GM19372 (cell line): ENCODE measurements at regions not wholly inside any gene's neighbourhood (a gene's known extent, or its start where the extent isn't known, plus 50 kb on each side); places are given as distances from the start of the nearest gene placed in this dataset.

Experiments used
- ATAC-seq: cut with Tn5 transposase; IDR thresholded peaks from one replicate; pipeline ENCODE4 v1.9.1; 2021; ENCODE audit warnings: mild to moderate bottlenecking, low read depth, moderate library complexity; ENCODE audit not compliant: unreplicated experiment

DNA sequence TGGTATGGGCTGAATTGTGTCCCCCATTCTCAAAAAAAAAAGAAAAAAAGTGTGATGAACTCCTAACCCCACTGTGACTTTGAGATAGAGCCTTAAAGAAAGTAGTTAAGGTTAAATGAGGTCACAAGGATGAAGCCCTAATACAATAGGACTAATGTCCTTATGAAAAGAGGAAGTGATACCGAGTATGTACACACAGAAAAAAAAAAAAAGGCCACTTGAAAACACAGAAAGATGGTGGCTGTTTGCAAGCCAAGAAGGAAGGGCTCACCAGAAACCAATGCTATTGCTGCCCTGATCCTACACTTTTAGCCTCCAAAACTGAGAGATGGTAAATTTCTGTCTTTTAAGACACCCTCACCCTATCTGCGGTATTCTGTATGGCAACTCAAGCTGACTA lies 955.6 kb downstream of the PCDH17 start:
- peak; percentile 97 for ATAC-seq

DNA sequence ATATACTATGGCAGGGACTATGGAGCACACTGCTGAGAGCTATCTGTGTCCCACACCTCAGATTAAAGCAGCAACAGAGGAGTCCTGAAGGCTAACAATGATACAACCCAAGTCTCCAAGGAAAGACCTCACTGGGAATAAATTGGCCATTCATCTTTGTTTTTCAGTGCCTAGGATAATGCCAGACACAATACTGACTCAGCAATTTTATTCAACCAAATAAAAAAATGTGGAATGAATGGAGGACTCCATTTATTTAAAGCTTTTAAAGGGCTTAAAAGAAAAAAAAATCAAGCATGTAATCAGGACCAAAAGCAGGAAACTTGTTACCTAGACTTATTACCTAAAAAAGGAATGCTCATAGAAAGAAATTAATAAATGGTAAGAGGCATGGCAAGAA lies 960.5 kb downstream of the PCDH17 start:
- no peak for ATAC-seq

DNA sequence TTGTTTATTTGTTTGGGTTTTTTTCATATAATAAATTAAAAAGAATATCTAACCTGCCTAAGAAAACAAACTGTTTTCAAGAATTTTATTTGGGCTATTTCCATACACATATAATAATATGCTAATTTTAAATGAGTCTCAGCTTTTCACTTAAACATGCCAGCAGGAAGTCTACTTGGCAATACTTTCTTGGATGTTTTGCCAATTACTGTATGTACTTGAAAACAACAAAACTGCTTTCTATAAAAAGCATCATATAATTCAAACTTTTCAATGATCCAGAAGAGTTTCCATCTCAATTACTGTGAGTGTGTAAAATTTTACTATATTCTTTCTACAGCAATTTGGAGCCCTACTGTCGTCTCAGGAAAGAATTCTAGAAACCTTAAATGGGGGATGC lies 961.2 kb downstream of the PCDH17 start:
- ATAC-seq = no peak

DNA sequence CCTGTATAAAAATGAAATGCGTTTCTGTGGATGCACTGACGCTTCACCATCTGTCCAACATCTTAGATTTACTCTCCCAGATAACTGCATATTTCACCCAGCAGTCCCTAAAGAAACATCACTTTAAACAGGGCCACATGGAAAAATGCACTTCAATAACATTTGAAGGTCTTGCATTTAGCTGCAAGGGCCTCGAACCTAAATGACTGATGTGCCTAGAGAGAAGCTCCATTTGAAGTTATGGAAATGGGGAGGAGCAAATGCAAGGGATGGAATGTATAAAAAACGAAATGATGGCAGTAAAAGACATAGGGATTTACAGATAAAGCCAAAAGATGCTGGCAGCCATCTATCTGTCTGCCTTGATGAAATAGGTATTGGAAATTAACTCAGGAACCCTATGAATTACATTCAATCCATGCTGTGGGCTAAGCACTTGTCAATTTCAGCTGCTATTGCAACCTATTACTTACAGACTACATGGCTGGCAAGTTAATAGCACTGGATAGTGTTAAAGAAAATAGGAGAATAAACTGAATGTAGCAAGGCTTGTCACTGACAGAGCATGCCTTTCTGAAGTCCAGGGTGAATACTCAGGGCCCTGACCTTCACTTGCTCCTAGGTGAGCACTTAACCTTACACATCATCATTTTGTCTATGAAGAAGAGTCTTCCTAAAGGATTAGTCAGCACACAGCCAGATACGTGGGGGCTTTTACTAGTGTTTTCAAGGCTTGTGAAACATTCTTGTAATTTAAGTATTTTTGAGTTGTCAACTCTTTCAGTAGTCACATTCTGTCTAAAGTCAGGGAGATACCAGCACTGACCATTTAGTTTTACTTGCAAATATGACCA lies 963.4 kb downstream of the PCDH17 start:
- ATAC-seq = no peak

DNA sequence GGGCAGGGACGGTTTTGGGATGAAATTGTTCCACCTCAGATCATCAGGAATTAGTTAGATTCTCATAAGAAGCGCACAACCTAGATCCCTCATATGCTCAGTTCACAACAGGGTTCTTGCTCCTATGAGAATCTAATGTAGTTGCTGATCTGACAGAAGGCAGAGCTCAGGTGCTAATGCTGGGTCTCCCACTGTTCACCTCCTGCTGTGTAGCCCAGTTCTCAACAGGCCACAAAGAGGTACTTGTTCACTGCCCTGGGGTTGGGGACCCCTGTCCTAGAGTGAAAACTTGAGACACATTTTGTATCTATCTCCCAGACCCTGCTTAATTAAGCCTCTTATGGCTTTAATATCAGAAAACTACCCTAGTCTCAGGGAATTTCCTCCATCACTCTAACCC lies 966.0 kb downstream of the PCDH17 start:
- ATAC-seq = no peak

DNA sequence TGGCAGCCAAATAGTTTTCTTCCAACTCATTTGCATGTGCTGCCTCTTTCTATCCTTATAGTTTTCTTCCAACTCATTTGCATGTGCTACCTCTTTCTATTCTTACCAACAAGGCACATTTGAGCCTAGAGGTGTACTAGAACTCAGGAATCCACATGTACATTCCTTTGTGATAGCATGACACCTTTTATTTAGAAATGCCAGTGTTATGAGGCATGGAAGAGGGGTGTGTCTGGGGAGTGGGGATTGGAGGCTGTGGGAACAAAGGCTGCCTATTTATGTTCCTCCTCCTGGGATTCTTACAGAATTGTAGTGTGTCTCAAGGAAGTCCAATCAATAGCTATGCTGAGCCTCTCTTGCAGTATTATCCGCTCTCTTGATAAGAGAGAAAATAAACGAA lies 966.7 kb downstream of the PCDH17 start:
- no peak for ATAC-seq

DNA sequence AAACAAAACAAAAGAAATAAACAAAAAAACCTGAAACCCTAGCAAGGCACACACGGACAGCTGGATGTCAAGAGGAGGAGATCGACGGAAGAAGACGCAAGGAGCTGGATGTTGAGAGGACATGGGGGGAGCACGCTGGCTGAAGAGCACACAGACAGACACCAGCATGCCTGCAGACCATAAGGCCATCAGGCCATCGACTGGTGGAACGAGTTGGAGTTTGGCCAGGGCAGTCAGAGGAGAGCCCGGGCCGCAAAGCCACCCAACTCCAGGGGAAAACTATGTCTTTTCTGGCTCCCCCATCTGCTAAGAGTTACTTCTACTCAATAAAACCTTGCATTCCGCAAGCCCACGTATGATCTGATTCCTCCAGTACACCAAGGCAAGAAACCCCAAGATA lies 979.6 kb downstream of the PCDH17 start:
- no peak for ATAC-seq

DNA sequence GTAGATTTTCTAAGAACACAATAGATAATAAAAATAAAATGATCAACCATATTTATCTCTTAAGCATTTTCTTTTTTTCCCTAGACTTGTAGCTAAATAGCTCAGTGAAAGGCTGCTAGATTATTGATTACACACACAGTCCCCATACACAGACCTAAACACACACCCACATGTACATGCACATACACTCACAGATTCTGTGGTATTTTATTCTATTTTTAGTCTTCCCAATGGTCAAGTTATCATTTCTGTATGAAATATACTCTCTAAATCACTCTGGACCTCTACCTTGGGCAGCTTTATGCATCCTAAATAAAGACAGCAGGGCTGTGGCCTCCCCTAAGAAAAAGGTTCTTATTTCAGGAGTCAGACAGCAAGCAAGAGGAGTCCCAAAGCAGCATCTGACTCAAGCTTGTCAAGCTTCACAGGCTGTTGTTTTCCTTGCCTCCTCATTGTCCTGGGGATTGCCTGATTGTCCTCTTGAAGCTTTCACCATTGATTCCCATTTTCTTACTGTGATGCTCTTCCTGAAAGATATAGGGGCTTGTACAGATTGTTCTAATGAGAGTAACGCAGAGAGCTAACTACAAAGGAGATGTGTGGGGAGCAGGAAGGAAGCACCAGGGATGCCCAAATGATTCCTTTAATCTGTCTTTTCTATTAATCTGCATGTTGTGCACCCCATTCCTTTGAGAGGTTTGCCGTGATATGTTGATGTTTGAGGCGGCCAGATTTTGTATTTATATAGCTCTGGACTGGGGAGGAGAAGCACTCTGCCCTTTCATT lies 986.5 kb downstream of the PCDH17 start:
- no peak for ATAC-seq

DNA sequence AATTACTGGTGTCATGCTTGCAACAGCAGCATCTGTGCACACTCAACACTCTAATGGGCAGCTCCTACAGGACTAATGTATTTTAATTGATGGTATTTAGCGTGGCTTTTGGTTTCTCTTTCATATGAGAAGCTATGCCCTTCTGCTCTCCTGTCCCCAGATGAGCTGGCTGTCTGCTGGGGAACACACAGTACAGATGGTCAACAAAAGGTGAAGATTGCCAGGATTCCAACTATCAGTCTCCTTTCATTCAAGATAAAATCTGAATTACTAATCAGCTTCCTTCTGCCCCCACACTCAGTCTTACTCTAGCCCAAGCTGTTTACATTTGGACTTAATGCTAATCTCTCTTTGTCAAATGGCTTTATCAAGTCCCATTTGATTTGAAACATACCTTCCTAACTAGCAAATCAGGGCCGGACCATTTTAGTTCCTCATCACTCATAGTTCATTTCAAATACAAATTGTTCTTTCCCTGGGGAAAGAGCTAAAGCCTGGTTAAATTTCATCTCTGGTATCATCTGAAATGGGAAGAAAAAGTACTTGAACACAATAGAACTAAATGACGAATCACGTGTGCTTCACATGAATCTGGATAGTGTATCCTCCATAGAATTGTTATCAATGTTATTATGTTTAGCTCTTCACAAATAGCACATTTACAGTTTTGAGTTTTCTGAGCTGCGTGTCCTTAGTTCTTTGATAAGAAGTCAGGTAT lies 988.0 kb downstream of the PCDH17 start:
- ATAC-seq = no peak

DNA sequence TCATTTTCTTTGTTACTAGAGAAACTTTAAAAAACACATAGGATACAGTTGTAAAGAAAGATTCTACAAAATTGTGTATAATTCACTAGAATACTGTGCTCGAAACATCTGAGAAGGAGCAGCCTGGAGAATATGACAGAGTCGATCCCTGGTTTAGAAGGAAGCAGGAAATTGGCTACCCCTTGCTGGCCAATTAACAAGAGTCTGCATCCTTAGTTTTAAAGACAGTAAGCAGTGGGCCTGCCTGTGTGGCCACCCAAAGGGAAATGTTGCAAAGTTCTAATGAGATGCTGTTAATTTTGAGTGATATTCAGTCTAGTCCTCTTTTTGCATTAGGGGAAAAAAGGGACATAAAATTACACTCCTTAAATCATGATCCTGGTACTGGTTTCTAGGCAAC lies 988.6 kb downstream of the PCDH17 start:
- ATAC-seq = no peak

DNA sequence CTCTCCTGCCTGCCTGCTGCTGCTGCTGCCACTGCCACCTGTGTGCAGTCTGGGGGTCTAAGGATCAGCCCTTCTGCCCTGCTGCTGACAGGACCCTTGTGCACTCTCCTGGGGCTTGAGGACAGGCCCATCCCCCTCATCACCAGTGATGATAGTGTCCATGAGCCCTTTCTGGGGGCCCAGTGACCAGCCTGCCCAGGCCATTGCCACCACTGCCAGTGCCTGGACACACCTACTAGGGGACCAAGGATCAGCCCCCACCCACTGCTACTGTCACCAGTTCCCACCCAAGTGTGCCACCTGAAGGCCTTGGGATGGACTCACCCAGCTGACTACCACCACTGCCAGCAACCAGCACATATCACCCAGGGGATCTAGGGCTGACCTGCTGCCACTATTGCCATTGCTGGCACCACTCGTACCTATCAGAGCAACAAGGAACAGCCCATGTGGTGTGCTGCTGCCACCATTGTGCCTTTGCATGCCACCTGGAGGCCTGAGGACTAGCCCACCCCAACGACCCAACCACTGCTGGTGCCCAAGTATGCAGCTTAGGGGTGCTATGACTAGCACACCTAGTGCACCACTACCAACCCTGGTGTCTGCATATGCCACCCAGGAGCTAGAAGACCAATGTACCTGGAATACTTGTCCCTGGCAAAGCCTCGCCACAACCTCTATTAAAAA lies 994.3 kb downstream of the PCDH17 start:
- ATAC-seq = no peak

DNA sequence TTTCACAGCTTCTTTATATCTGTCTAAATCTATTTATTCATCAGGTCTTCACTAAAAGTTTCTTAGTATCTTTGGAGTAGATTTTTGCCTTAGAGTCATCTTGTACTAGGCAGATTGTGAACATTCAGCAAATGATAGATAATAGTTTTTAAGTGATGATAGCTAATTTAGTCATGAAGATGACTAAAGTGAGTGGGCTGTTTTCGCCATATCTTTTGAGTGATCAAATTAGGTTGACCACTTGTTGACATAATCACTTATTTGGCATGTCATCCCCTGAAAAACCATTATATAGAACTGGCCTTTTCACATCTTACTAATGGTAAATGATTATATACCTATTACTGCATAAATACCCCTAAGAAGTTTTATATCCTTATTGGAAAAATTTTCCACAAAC lies 999.2 kb downstream of the PCDH17 start:
- no peak for ATAC-seq

DNA sequence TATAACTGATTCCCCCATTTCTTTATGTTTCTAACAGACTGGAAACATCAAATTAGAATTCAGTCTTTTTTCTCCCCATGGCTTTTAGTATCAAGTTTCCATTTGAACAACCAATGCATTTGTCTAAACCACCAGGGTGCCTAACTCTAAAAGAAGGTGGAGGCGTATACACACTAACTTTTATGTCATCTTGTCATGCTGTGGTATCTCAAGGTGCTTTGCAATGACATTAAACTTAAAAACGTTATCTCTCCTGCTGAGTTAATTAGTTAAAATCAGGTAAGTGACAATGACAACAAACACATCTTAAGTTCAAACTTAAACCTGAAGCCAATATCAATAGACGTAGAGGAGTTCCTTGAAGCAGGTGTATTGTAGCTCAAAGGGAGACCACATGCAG lies 1001.7 kb downstream of the PCDH17 start:
- ATAC-seq = no peak

DNA sequence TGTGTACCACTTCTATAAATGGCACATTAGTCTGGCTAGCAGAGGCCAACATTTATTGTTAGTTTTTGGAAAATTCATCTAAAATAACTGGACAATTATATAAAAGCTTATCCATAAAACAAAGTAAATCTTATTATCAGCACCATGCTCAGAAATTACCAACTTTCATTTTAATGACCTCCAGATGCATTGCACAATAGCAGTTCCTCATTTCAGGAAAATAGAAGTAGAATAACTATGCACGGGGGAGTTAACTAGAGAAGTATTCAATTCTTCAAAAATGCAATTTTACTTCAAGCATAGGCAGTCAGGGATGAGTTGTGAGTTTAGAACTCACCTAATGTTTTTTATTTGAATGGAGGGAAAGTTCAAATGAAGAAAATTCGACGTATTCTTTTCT lies 1023.5 kb downstream of the PCDH17 start:
- no peak for ATAC-seq

DNA sequence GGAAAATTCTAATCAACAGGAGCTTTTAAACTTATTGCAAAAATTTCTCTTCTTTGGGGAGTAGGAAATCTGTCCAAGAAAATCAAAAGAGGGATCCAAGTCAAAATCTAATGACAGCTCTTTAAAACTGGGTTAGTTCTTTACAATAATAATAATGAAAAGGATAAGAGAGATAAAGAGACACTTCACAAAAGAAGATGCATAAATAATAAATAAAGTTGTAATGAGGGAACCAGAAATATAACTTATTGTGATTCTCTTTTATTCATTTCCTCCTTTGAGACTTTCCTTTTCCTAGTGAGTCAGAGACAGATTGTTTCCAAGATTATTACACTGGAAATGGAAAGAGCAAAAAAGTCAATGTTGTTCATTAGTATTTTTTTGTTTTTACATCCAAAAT lies 1029.3 kb downstream of the PCDH17 start:
- no peak for ATAC-seq

DNA sequence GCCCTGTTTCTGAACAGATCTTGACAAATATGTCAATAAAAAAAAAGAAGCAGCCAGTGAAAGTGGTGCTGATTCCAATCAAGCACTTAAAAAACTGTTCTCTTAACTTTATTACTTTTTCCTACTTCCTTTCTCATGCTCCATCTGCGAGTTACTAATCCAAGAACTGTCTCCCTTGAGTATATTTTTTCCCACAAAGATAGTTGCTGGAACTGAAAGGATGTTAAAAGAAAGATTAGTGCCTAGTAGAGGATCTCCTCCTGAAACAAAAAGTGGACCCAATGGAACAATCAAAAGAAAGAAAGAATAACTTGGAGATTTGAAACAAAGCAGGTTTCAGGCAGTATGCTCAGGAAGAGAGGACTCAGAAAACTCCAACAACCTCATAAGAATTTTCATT lies 1034.8 kb downstream of the PCDH17 start:
- no peak for ATAC-seq

DNA sequence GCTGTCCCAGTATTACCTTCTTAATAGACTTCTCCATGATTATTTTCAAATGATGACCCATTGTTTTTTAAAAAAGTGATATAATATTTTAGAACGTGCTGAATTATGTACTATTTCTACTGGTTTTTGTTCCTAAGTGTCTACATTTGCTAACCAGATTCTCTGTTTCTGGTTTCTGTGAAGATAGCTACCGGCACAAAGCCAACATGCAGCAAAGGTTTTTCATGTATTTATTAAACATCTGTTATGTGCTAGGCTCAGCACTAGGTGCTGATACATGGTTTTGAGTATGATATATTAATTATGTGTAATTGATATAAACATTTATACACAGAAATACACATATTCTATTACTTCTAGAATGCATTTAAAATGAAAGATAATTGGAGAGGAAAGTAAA lies 1035.6 kb downstream of the PCDH17 start:
- ATAC-seq = no peak

DNA sequence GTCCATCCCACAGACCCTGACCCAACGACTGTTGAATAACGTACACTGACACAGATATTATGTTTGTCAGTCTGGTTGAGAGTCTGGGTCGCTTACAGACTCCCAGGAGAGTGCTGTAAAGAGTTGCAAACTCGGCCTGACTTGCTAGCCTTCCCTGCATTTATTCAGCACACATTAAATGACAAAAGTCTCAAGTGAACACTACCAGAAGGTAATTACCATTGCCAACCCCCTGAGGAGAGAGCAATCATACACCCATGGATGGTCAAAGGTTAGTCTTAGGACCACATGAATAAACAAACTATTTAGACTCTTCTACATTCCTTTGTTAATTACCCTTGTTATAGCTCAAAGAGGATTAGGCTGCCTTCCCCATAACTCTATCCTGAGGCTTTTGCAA lies 1048.6 kb downstream of the PCDH17 start:
- no peak for ATAC-seq

DNA sequence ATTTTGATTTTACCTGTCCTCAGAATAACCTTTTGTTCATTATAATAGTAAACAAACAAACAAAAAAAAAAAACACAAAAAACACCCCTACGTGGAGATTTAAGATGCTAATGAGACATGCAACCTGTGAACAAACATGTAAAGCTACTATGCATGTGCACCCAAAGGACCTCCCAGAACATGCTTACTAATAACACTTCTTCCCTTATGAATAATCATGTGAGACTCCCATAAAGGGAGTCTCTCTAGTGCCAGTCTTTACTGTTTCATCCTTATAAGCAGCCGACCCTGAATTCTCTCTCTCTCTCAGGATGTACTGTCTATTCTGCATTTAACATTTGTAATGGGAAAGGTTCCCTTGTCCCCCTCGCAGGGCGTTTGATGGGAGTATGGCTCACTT lies 1051.1 kb downstream of the PCDH17 start:
- ATAC-seq = no peak

DNA sequence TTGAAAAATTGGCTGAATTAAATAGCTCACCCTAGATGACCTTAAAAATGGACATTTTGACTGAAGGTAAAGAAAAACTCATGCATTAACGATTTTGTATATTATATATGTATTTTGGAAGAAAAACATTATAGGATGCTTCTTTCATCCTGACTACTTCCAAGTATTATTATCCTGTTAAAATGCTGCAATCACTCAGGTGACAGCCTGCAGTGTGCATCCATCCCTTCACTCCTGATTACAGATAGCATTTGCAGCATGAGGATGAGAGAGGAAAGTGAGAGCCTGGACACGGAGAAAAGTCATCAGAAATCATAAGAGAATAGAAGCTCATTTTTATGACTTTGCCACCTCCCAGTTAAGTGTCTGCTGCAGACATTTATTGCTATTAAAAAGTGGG lies 1055.6 kb downstream of the PCDH17 start:
- no peak for ATAC-seq

DNA sequence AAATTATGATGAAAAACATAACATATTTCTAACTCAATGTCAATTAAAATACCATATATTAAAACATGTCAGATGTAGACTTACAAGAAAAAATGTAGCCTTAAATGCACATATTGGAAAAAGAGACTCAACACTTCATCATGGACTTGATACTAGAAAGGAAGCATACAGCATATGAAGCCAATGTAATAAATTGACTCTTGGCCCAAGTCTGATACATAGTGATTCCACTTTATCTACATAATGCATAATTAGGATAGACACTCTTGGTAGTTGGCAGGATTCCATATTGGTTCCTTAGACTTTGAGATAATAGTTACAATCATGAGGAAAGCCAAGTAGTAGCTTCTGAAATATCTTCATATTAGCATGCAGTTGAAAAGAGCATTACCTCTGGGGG lies 1067.0 kb downstream of the PCDH17 start:
- no peak for ATAC-seq
